GM12892 (cell line): ENCODE measurements at regions not wholly inside any gene's neighbourhood (a gene's known extent, or its start where the extent isn't known, plus 50 kb on each side); places are given as distances from the start of the nearest gene placed in this dataset.

Experiments used
- DNase-seq: peaks from one replicate; pipeline ENCODE4 v3.0.0; 2011; ENCODE audit not compliant: insufficient read length
- FAIRE-seq: peaks from 2 replicates; lab custom pipeline; 2011; peaks lifted over from hg19 to GRCh38; lab: Jason Lieb, UNC
- POLR2A ChIP-seq: IDR thresholded peaks from 2 replicates; pipeline ENCODE4 v1.6.1; 2011; ENCODE audit warnings: low read depth, low read length, control low read depth
- POLR2AphosphoS5 ChIP-seq: IDR thresholded peaks from 2 replicates; pipeline ENCODE4 v1.6.1; 2011; ENCODE audit warnings: low read depth, low read length, control low read depth
- TAF1 ChIP-seq: IDR thresholded peaks from 2 replicates; pipeline ENCODE4 v1.6.1; 2011; ENCODE audit warnings: low read depth, mild to moderate bottlenecking, control low read depth, low read length, borderline replicate concordance

DNA sequence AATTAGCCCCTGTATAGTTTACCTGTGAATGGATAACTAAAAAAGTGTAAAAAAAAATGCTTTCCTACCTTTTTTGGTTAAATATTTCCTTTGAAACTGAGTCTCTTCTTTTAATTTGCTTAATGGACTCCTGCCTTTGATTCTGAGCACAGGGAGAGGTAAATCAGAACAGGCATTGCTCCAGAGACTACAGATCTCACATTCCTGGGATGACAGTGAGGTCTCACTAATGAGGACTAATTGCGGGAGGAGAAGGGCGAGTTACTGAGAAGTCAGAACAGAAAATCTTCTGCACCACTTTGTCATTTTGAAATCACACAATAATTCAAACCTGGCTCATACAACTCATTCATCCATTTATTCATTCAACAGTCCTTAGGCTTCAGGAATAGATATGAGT is 437.0 kb upstream of the ASIC2 start:
- TF ChIP-seq TAF1: no peak
- DNase-seq (no peak), FAIRE-seq (no peak)

DNA sequence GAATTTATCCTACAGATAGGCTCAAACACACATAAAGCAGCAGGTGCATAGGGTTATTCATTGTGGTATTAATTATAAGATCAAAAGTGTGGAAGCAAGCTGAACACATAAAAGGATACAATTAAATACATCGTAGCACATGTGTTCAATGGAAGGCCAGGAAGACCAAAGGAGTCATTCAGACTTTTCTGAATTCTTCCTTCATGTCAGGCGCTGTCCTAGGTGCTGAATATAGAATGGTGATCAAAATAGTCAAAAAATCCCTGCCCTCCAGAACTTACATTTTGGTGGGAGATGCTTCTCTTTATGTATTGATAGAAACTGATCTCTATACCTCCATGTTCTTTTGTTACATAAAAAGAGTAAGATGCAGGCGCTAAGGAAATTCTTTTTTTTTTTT is 439.0 kb upstream of the ASIC2 start:
- FAIRE-seq (no peak), DNase-seq (no peak)
- TF ChIP-seq POLR2AphosphoS5 (no peak), TAF1 (no peak), POLR2A (no peak)

DNA sequence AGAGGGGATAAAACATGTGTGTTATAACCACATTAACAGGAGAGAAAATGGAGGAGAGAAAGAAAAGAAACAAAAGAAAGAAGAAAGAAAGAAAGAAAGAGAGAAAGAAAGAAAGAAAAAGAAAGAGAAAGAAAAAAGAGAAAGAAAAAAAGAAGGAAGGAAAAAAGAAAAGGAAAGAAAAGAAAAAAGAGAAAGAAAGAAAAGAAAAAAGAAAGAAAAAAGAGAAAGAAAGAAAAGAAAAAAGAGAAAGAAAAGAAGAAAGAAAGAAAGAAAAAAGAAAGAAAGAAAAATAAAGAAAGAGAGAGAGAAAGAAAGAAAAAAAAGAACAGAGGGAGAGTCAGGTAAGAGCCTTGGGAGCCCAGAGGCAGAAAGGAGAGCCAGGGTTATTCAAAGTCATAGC is 446.6 kb upstream of the ASIC2 start:
- TF ChIP-seq POLR2AphosphoS5 (no peak), POLR2A (no peak), TAF1 (no peak)
- DNase-seq (no peak), FAIRE-seq (no peak)

DNA sequence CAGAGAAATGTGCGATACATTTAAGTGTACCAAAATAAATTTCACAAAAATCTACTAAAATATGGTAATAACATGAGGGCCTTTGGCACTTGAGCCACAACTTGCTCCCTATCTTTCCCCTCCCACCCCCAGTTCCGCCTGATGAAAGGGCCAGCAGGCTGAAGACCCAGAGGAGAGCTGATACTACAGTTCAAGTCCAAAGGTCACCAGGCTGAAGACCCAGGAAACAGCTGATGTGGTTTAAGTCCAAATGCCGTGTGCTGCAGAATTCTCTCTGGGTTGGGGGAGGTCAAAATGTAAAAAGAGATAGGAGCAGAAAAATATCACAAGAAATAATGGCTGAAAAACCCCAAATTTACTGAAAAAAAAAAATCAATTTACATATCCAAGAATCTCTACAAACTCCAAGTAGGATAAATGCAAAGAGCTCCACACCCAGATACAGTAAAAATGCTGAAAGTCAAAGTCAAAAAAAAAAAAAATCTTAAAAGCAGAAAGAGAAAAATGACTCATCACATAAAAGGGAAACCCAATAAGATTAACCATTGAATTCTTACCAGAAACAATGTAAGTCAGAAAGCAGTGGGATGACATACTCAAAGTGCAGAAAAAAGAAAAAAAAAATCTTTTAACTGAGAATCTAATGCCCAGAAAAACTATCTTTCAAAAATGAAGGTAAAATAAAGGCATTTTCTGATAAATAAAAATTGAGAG is 452.1 kb upstream of the ASIC2 start:
- FAIRE-seq (no peak), DNase-seq (no peak)
- TF ChIP-seq POLR2AphosphoS5: no peak
- TF ChIP-seq TAF1: no peak
- TF ChIP-seq POLR2A: no peak

DNA sequence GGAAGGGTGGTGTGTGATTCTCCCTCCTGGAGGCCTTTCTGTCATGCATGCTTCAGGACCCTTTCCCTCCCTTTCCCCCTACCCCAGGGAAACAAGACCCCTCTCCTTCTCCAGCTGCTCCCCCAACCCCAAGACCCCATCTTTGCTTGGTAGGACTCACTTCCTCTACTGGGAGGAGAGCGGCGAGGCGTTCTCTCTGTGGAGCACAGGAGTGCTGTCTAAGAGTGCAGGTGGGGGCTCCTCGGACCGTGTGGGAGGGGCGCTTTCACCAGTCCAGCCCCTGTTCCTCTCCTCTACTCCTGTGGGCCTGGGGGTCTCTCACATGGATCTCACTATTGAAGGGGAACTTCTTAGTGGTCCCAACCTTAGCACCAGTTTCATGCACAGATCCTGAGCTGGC is 456.1 kb upstream of the ASIC2 start:
- no peak for TF ChIP-seq TAF1
- no peak for TF ChIP-seq POLR2A
- DNase-seq (no peak), FAIRE-seq (no peak)

DNA sequence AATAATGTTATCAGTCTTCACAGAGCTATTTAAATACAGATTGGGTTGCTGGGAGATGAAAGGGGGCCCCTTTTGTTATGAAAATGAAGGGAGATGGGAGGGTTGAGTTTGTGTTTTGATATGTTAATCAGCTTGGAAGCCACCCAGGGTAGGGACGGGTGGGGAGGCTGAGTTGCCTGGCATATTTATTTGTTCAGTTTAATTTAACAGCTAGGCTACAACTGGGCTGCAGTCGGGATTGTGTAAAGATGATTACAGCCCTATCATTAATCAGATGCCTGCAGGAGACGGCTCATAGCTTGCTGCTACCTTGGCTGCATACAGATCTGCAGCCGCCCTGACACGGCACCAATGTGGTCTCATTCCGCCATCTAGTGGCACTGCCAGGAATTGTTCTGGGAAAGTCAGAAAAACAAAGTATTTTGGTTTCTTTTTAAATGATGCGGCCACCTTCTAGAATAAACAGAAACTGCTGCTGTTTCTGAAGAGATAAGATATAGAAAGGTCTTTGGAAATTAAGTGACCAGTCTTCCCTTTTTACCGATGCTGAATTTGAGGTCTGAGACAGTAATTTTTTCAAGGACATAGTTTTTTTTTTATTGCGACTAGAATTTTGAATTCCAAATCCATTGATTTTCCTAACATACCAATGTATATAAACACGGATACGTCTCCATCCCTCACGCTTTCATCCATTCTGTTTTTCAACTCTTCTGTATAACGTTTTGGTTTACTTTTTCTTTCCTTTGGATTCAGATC is 458.0 kb upstream of the ASIC2 start:
- peak; percentile 19 for DNase-seq
- TF ChIP-seq TAF1 (no peak), POLR2AphosphoS5 (no peak), POLR2A (no peak)
- FAIRE-seq: peak; percentile 88

DNA sequence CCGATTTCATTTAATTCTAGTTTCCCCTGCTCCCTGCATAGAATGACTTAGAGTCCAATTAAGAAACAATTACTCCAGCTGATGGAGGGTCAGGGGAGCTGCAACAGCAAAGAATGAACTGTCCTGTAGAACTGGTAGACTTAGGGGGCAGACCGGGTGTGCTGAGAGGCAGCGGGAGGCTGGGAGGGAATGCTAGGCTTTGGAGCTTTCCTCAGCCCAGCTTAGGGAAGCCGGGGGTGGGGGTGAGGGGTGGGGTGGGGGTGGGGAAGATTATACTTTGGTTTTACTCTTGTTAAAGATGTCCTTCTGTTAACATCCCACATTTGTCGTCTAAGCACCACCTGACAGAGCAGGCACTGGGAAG is 458.6 kb upstream of the ASIC2 start:
- FAIRE-seq (no peak), DNase-seq (no peak)
- TF ChIP-seq POLR2AphosphoS5: no peak
- TF ChIP-seq TAF1: no peak
- no peak for TF ChIP-seq POLR2A

DNA sequence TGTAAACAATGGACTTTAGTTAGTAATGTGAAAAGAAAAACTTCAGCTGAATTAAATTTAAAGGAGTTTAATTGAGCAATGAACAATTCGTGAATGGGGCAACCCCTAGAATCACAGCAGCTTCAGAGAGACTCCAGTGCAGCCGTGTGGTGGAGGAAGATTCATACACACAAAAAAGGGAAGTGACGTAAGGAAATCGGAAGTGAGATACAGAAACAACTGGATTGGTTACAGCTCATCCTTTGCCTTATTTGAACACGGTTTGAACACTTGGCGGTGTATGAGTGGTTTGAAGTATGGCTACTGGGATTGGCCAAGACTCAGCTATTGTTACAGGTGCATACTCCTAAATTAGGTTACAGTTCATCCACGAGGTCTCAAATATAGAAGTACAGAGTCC is 460.4 kb upstream of the ASIC2 start:
- no peak for FAIRE-seq
- no peak for TF ChIP-seq POLR2A
- TF ChIP-seq POLR2AphosphoS5: no peak
- TF ChIP-seq TAF1: no peak
- no peak for DNase-seq

DNA sequence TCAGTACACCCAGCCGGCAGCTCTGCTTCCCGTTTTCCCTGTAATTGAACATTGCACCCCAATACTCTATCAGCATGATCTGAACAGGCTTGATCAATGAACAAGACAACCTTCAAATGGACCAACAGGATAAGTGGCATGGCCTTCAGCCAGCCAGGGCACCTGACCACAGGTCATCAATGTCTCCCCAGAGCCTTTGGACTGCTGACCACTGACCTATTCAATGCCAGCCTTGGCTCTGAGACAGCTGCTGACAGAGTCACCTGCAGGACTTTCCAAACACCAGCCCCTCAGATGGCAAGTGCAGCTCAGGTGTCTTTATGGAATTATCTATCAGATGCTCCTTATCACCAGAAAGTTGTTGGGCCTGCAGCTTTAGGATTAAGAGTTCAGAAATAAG is 462.9 kb upstream of the ASIC2 start:
- FAIRE-seq: no peak
- TF ChIP-seq TAF1 (no peak), POLR2AphosphoS5 (no peak), POLR2A (no peak)
- no peak for DNase-seq

DNA sequence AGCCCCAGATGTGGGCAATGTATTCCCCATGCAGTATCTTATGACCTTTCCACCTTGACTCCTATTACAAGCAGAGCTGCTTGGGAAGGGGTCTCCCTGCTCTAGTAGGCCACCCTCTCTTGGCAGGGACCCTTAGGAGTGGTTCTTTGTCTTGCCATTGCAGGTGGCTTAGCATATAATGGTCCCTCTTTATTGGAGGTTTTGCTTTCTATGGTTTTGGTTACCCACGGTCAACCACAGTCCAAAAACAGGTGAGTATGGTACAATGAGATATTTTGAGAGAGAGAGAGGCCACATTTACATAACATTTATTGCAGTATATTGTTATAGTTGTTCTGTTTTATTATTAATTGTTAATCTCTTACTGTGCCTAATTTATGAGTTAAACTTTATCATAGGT is 472.8 kb upstream of the ASIC2 start:
- DNase-seq: no peak
- no peak for TF ChIP-seq POLR2AphosphoS5
- no peak for FAIRE-seq

DNA sequence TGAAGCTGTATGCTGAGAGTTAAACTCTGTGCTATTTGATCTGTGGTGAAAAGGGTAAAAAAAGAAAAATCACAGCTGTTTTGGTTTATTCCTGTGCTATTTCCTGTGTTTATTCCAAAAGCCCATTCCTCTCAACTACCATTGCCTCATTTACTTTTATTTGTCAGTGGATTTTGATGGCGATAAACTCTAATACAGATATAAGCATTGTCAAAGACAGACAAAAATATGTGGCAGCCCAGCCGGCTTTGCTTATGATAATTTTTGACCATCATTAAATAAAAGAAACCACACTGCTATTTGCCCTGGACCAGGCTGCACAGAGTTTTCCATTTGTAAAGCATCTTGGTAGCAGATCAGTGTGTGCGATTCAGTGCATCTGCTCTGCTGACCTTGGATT is 473.6 kb upstream of the ASIC2 start:
- TF ChIP-seq POLR2AphosphoS5 (no peak), POLR2A (no peak), TAF1 (no peak)
- no peak for DNase-seq
- no peak for FAIRE-seq

DNA sequence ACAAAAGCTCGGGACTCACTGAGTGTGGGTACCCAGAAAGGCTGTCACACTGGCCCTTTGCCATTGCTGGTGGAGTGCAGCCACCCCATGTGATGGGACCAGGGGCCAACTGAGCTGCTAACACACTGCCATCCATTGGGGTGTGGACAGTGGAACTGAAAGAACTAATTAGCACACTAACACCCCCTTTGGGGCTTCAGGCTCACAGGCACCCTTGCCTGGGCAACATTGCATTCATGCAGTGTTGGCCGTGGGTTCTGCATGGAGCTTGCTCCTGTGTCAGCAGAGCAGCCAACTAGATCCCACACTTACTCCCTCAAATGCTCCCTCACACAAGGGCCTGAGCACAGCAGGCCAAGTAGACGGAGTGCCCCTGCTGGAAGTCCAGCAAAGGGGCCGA is 476.0 kb upstream of the ASIC2 start:
- FAIRE-seq (no peak), DNase-seq (no peak)
- no peak for TF ChIP-seq POLR2AphosphoS5
- no peak for TF ChIP-seq POLR2A
- no peak for TF ChIP-seq TAF1
